Spinal cord (tissue), 9 donors: ENCODE measurements at regions not wholly inside any gene's neighbourhood (a gene's known extent, or its start where the extent isn't known, plus 50 kb on each side); places are given as distances from the start of the nearest gene placed in this dataset.

ENCODE experiments used
- DNase-seq, 6 donors: peaks; one replicate each; pipeline versions ENCODE4 v3.0.0 to v3.0.0-alpha.2; 2013 to 2015; ENCODE audit warnings: low spot score in 6 of 6, low read depth in 4 of 6
- H3K27ac ChIP-seq: one replicate; pipeline ENCODE4 v1.5.1; 2013; ENCODE audit warnings: low read depth, low read length, control low read depth
- H3K27me3 ChIP-seq: one replicate; pipeline ENCODE4 v1.6.1; 2013; ENCODE audit warnings: low read length; ENCODE audit not compliant: control insufficient read depth, insufficient read depth
- H3K36me3 ChIP-seq: one replicate; pipeline ENCODE4 v1.6.1; 2013; ENCODE audit warnings: low read length; ENCODE audit not compliant: control insufficient read depth, insufficient read depth
- H3K4me1 ChIP-seq: one replicate; pipeline ENCODE4 v1.6.1; 2013; ENCODE audit warnings: low read length; ENCODE audit not compliant: control insufficient read depth, insufficient read depth
- H3K4me3 ChIP-seq: one replicate; pipeline ENCODE4 v1.5.1; 2013; ENCODE audit warnings: low read depth, low read length, control low read depth
- H3K9me3 ChIP-seq: one replicate; pipeline ENCODE4 v1.6.1; 2013; ENCODE audit warnings: low read length; ENCODE audit not compliant: control insufficient read depth, insufficient read depth
- WGBS: methylation state at CpG from one replicate; pipeline ENCODE4 v1.1.5; 2013; ENCODE audit warnings: missing lambda C conversion rate; ENCODE audit not compliant: insufficient coverage; 5-methylcytosine and 5-hydroxymethylcytosine counted together
- donor health status: healthy.

DNA sequence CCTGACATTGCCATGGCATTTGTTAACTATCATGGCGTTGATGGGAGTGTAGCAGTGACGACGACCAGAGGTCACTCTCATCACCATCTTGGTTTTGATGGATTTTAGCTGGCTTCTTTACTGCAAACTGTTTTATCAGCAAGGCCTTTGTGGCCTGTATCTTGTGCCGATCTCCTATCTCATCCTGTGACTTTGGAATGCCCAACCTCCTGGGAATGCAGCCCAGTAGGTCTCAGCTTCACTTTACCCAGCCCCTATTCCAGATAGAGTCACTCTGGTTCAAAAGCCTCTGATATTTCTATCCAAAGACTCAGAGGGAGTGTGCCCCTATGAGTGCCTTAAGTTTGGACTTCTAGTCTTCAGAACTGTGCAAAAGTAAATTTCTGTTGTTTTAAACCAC lies 130.1 kb downstream of the ADAMTS1 start:
- Histone ChIP-seq H3K36me3 (no peaks in the 10 kb centered on the region), H3K9me3 (no peaks in the 10 kb centered on the region), H3K27me3 (no peaks in the 10 kb centered on the region), H3K4me1 (peaks cover 2% of the 10 kb centered on the region), H3K27ac (no peak overlapping the region), H3K4me3 (no peak overlapping the region)
- no peak for DNase-seq
- WGBS, result 95% methylated on average over 4 of the region's 4 CpGs

DNA sequence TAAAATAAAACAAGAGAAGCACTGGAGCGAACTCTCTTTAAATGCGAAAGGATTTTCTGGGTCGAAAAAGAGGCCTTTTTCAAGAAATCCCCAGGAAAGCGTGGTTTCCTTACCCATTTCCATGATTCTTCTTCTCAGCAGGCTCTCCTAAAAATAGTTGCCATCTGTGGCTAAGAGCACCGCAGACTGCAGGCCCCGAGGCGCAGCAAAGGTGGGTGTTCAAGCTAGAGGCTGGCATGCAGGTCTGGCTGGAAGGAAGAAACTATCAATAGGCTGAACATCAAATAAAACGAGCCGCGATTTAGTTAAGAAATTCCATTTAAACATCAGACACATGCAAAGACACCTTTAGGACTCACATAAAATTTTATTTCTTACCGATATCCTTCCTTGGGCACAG lies 135.1 kb downstream of the ADAMTS1 start:
- peak in 2 of 6 donors; percentile 6 to 8 for DNase-seq
- WGBS, result 50% methylated on average over 2 of the region's 11 CpGs
- Histone ChIP-seq H3K4me1 (no peaks in the 10 kb centered on the region), H3K36me3 (no peaks in the 10 kb centered on the region), H3K27me3 (no peaks in the 10 kb centered on the region), H3K4me3 (no peak overlapping the region), H3K9me3 (no peaks in the 10 kb centered on the region), H3K27ac (no peak overlapping the region)

DNA sequence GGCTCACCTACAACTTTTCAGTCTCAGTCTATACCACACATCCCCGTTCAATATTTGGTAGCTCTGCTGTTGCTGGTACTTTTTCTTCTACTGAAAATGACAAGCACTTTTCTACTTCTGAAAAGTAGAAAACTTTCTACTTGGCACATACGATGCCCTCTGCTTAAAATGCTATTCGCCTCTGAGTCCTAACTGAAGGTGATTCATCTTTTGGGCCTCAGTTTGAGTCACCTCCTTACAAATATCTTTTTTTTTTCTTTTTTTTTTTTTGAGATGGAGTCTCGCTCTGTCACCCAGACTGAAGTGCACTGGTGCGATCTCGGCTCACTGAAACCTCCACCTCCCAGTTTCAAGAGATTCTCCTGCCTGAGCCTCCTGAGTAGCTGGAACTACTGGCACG lies 136.0 kb upstream of the CYYR1 start:
- H3K27ac ChIP-seq, result no peak overlapping the region
- H3K9me3 ChIP-seq, result no peaks in the 10 kb centered on the region
- no peaks in the 10 kb centered on the region for H3K4me1 ChIP-seq
- DNase-seq, result no peak
- H3K36me3 ChIP-seq, result no peaks in the 10 kb centered on the region
- H3K4me3 ChIP-seq, result no peak overlapping the region
- WGBS, result 67% methylated on average over 3 of the region's 7 CpGs
- H3K27me3 ChIP-seq, result no peaks in the 10 kb centered on the region

DNA sequence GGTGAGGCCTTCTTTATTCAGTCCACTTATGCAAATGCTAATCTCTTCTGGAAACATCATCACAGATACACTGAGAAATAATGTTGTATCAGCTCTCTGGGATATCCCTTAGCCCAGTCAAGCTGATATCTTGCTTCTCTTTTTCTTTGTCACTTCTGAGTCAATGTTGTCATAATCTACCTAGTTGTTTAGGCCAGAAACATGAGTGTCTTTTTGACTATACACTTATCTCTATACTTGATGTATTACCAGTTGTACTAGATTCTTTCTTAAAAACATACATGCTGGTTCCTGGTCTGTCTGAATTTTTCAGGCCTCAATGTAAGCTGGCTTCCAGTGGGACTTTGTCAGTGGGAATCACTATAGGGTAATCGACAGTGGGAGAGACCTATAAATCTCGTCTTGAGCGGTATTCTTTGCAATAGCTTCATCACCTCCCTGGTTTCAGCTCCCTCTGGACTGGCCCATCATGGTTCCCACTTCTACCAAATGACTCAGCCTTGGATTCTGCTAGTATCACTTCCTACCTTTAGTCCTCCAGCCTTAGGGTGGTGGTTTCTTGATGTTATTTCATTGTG lies 135.2 kb upstream of the CYYR1 start:
- Histone ChIP-seq H3K4me3 (no peak overlapping the region), H3K27ac (no peak overlapping the region), H3K36me3 (no peaks in the 10 kb centered on the region), H3K4me1 (no peaks in the 10 kb centered on the region), H3K27me3 (no peaks in the 10 kb centered on the region), H3K9me3 (no peaks in the 10 kb centered on the region)
- WGBS, result 80% methylated on average over 1 of the region's 3 CpGs
- DNase-seq, result no peak

DNA sequence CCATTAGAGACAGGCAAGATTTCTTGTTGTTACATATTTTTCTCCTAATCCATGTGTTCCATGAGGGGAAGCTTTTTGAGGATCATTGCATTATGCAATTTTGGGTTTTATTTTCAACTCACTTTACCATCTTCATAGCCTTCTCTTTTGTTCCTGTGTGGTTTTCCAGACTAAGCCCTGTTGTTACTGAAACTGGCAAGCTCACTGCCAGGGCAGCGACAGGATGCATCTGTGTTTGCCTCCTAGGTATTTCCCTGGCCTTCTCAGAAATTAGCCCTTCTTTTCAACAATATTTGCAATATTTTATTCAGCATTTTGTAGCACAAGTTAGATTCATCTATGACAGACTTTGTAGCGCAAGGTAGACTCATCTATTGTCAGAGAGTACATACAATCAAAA lies 134.2 kb upstream of the CYYR1 start:
- no peak for DNase-seq
- 100% methylated on average over 1 of the region's 2 CpGs for WGBS
- Histone ChIP-seq H3K4me1 (no peaks in the 10 kb centered on the region), H3K36me3 (no peaks in the 10 kb centered on the region), H3K4me3 (no peak overlapping the region), H3K9me3 (no peaks in the 10 kb centered on the region), H3K27ac (no peak overlapping the region), H3K27me3 (no peaks in the 10 kb centered on the region)

DNA sequence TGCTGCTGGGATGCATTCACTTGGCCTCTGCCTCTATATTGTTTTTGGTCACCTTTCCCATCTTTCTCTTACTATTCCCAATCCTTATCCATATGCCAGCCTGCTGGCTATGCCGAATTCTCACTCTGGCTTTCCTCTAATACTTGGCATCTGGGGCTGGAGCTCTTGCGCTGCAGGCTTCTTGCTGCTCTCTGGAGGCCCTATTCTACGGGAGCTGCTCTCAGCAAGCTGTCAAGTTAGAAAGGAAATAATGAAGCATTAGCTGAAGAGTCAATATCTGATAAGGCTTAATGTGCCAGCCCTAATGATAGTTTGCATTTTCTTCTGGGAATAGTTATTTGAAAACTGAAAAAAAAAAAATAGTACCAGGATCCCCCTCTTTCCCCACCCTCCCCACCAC lies 125.3 kb upstream of the CYYR1 start:
- H3K4me3 ChIP-seq, result no peak overlapping the region

DNA sequence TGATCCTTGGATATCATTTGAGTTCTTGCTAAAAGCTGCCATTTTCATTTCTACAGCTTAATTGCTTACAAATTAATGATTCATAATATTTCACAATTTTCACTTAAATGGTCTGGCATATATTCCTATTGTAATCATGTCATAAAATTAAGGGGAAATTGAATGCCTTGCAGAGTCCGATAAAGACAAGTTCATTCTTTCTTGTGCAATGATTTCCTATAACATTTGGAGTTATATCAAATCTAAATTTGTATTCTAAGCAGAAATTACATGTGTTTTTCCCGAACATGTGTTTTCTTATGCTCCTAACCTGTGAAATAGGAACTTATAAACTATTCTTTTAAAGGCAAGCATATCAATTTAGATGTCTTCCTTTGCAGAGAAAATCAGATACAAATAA lies 118.3 kb upstream of the CYYR1 start:
- no peak for DNase-seq
- no CpG with 5 or more reads among the region's 2 CpGs for WGBS
- H3K9me3 ChIP-seq, result peaks cover 2% of the 10 kb centered on the region

More for the DNA sequence above, 125.3 kb upstream of the CYYR1 start:
- peak in 2 of 6 donors; percentile 20 to 65 for DNase-seq
- H3K4me1 ChIP-seq, result no peaks in the 10 kb centered on the region
- no peaks in the 10 kb centered on the region for H3K36me3 ChIP-seq
- 89% methylated on average over 2 of the region's 3 CpGs for WGBS
- H3K9me3 ChIP-seq, result no peaks in the 10 kb centered on the region
- no peak overlapping the region for H3K27ac ChIP-seq
- H3K27me3 ChIP-seq, result no peaks in the 10 kb centered on the region

DNA sequence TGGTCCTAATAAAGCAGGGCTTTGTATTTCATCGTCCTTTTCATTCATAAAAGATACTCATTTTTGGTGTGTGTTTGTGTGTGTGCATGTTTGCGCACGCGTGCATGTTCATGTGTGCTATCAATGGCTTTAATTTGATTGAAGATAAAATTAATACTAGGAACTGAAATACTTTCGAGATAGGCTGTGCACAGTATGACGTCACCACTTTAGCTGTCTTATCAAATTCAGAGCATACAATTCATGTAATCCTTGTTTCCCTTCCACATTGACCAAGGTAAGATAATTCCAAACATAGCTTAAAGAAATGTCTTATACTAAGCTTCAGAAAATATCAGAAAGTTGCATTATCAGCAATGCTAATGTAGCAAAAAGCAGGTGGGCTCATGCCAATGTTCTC lies 113.6 kb upstream of the CYYR1 start:
- Histone ChIP-seq H3K36me3 (no peaks in the 10 kb centered on the region), H3K27ac (no peak overlapping the region), H3K9me3 (peaks cover 2% of the 10 kb centered on the region), H3K27me3 (no peaks in the 10 kb centered on the region), H3K4me1 (no peaks in the 10 kb centered on the region), H3K4me3 (no peak overlapping the region)
- WGBS, result no CpG with 5 or more reads among the region's 6 CpGs
- no peak for DNase-seq

More for the DNA sequence above, 118.3 kb upstream of the CYYR1 start:
- no peaks in the 10 kb centered on the region for H3K27me3 ChIP-seq
- H3K4me1 ChIP-seq, result no peaks in the 10 kb centered on the region
- no peak overlapping the region for H3K4me3 ChIP-seq
- H3K27ac ChIP-seq, result no peak overlapping the region
- no peaks in the 10 kb centered on the region for H3K36me3 ChIP-seq

DNA sequence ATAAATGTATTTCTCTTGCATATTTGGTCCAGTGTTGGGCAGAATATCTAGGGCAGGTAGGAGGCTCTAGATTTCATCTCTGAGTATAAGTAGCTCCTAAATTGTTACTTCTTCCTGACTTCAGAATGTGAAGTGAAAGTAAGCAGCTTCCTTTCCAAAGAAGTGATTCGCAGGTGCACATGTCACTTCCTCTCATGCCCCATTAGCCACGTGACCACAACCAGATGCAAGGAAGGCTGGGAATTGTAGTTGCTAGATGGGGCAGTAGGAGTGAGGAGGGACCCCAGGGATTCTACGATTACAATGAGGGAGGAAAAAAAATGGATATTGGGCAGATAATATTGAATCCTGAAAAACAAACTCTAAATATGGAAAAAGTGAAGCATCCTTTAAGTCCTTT lies 113.2 kb upstream of the CYYR1 start:
- H3K9me3 ChIP-seq, result peaks cover 2% of the 10 kb centered on the region
- no peak for DNase-seq
- H3K4me3 ChIP-seq, result no peak overlapping the region
- H3K27ac ChIP-seq, result no peak overlapping the region
- no peaks in the 10 kb centered on the region for H3K36me3 ChIP-seq
- WGBS, result no CpG with 5 or more reads among the region's 3 CpGs
- no peaks in the 10 kb centered on the region for H3K27me3 ChIP-seq
- H3K4me1 ChIP-seq, result no peaks in the 10 kb centered on the region

DNA sequence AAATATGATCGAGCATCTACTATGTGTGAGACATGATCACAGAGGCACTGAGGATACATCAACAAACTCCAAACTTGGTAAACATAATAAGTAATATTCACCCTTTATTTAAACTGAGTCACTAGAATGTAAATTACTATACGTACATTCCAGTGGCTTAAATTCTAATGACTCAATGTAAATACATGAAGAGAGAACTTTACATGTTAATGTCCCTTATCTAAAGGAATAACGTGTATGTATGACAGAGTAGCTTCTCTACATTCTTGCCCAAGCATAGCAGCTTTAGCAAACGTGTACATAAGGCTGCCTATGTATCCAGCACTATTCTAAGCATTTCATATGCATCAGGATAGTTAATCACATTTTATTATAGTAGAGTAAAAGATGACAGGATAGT lies 111.8 kb upstream of the CYYR1 start:
- no peak for DNase-seq
- Histone ChIP-seq H3K4me3 (no peak overlapping the region), H3K27ac (no peak overlapping the region), H3K4me1 (no peaks in the 10 kb centered on the region), H3K9me3 (peaks cover 2% of the 10 kb centered on the region), H3K36me3 (no peaks in the 10 kb centered on the region), H3K27me3 (no peaks in the 10 kb centered on the region)
- WGBS, result no CpG with 5 or more reads among the region's 4 CpGs
